ENCODE measurements at regions not wholly inside any gene's neighbourhood (a gene's known extent, or its start where the extent isn't known, plus 50 kb on each side); places are given as distances from the start of the nearest gene placed in this dataset.
"Not testable (repeated sequence)": the region's sequence is repeated elsewhere in the genome, so short reads cannot be mapped to it uniquely, and the experiment has no call there.

DNA sequence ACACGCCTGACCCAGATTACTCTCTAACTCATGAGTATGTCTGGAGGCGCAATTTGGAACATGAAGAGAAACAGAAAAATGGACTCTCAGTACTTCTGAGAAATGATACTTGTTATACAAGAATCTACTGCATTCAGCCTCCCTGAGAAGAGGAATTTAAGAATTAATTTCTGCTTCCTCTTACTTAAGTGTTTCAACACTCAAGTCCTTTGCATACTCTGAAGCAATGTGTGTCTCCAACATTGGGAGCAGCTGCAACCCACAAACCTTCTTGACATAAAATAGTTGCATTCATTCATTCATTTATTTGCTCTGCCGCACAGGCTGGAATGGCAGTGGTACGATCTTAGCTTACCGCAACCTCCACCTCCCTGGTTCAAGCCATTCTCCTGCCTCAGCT, 199.8 kb downstream of the NPIPA7 start:
- TF ChIP-seq Cebpa-rat (IDR thresholded peaks at IDR 0.05), result no peak
- no peaks in the 10 kb centered on the region for H4K20me1 ChIP-seq
- H3K4me2 ChIP-seq, result no peak overlapping the region
- H3K4me3 ChIP-seq, result no peak overlapping the region
- H3K27ac ChIP-seq, result no peak overlapping the region
- H3K27me3 ChIP-seq, result no peaks in the 10 kb centered on the region
- H3K36me3 ChIP-seq, result no peaks in the 10 kb centered on the region
- H3K9ac ChIP-seq, result no peak overlapping the region
- H3K4me1 ChIP-seq, result no peaks in the 10 kb centered on the region
- H3K9me3 ChIP-seq, result no peaks in the 10 kb centered on the region

DNA sequence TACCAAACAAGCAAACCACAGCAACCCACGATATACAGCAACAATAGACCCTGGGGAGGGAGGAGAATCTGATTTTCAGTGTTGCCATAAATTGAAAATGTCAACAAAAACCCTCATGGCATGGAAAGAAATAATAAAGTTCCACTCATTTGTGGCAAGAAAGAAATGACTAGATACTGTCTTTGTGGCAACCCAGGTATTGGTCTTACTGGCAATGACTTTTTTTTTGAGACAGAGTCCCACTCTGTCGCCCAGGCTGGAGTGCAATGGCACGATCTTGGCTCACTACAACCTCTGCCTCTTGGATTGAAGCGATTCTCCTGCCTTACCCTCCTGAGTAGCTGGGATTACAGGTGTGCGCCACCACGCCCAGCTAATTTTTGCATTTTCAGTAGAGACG, 204.0 kb downstream of the NPIPA7 start:
- H3K27me3 ChIP-seq, result not testable (repeated sequence)

GRCh38 chr16:16586073-16586651, 207.2 kb downstream of the NPIPA7 start:
- H4K20me1 ChIP-seq, H3K4me3 ChIP-seq, H3K36me3 ChIP-seq, H3K4me2 ChIP-seq, H3K27ac ChIP-seq, H3K4me1 ChIP-seq, H3K9ac ChIP-seq, H3K27me3 ChIP-seq, H3K9me3 ChIP-seq: not testable (repeated sequence)

More for the DNA sequence above, 204.0 kb downstream of the NPIPA7 start:
- H3K4me2 ChIP-seq, H4K20me1 ChIP-seq, H3K9me3 ChIP-seq, H3K9ac ChIP-seq, H3K36me3 ChIP-seq, H3K4me3 ChIP-seq, H3K27ac ChIP-seq, H3K4me1 ChIP-seq: not testable (repeated sequence)

- not testable (repeated sequence) for H3K4me2 ChIP-seq, H3K4me1 ChIP-seq, H3K27ac ChIP-seq, H3K36me3 ChIP-seq, H3K4me3 ChIP-seq, H3K9ac ChIP-seq, H3K9me3 ChIP-seq, H4K20me1 ChIP-seq, H3K27me3 ChIP-seq
Measured at GRCh38 chr16:16586969-16587368, 208.0 kb downstream of the NPIPA7 start.

DNA sequence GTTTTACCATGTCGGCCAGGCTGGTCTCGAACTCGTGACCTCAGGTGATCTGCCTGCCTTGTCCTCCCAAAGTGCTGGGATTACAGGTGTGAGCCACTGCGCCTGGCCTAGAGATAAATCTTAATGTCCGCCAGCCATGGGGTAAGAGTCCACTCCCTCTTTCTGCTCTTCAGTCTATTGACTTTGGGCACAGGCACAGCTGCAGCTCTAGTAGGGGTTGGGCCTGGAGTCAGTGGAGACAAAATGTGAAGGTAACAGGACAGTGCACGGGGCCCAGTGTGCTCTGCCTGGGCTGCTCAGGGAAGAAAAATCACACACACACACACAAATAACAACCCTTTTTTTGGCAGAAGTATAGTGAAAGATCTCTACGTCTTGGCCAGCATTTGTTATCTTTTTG, 209.5 kb downstream of the NPIPA7 start:
- not testable (repeated sequence) for H3K4me3 ChIP-seq, H3K4me1 ChIP-seq, H3K4me2 ChIP-seq, H3K27me3 ChIP-seq, H3K9ac ChIP-seq, H4K20me1 ChIP-seq, H3K27ac ChIP-seq, H3K9me3 ChIP-seq, H3K36me3 ChIP-seq

- not testable (repeated sequence) for H4K20me1 ChIP-seq, H3K9ac ChIP-seq, H3K4me1 ChIP-seq, H3K4me3 ChIP-seq, H3K27me3 ChIP-seq, H3K36me3 ChIP-seq, H3K27ac ChIP-seq, H3K4me2 ChIP-seq, H3K9me3 ChIP-seq
Measured at GRCh38 chr16:16590654-16591318, 211.8 kb downstream of the NPIPA7 start.

- not testable (repeated sequence) for H3K36me3 ChIP-seq, H4K20me1 ChIP-seq, H3K4me2 ChIP-seq, H3K4me1 ChIP-seq, H3K9ac ChIP-seq, H3K27me3 ChIP-seq, H3K9me3 ChIP-seq, H3K4me3 ChIP-seq, H3K27ac ChIP-seq
Measured at GRCh38 chr16:16593156-16593863, 214.4 kb downstream of the NPIPA7 start.

DNA sequence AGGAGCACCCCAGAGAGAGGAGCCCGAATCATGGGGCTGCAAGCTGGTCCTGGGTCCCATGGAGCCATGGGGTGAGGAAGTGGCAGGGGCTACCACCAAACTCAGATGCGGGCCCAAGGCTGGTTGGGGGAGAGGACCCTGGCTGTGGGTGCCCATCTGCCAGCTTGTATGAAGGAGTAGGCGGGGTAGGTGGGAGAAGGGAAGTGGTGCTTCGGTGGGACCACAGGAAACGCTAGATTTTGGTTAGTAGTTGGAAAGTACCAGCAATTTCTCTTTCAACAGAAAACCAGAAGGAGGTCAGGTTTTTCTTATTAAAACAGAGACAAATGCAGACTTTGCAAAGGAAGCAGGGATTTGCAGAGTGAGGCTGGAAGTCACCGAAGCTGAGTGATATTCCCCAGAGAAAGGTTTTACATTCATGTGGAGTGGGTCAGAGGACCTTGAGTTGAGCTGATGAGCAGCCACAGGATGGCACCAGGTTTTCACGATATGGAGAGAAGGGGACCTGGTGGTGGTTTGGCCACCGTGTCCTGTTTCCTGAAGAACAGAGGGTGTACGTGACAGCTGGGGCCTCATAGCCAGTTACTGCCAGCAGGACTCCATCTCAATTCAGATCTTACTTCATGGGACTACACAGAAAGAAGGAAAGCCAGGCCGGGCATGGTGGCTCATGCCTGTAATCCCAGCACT, 216.2 kb downstream of the NPIPA7 start:
- H4K20me1 ChIP-seq, H3K9ac ChIP-seq, H3K27me3 ChIP-seq, H3K4me3 ChIP-seq, H3K4me2 ChIP-seq, H3K36me3 ChIP-seq, H3K4me1 ChIP-seq, H3K9me3 ChIP-seq, H3K27ac ChIP-seq: not testable (repeated sequence)

GRCh38 chr16:16601239-16601638, 222.3 kb downstream of the NPIPA7 start:
- H3K27ac ChIP-seq, H3K4me3 ChIP-seq, H4K20me1 ChIP-seq, H3K4me1 ChIP-seq, H3K4me2 ChIP-seq, H3K36me3 ChIP-seq, H3K9ac ChIP-seq, H3K27me3 ChIP-seq, H3K9me3 ChIP-seq: not testable (repeated sequence)

GRCh38 chr16:16607401-16608082, 228.6 kb downstream of the NPIPA7 start:
- not testable (repeated sequence) for H3K36me3 ChIP-seq, H3K4me3 ChIP-seq, H3K27me3 ChIP-seq, H3K9me3 ChIP-seq, H3K4me2 ChIP-seq, H3K4me1 ChIP-seq, H3K27ac ChIP-seq, H4K20me1 ChIP-seq, H3K9ac ChIP-seq

DNA sequence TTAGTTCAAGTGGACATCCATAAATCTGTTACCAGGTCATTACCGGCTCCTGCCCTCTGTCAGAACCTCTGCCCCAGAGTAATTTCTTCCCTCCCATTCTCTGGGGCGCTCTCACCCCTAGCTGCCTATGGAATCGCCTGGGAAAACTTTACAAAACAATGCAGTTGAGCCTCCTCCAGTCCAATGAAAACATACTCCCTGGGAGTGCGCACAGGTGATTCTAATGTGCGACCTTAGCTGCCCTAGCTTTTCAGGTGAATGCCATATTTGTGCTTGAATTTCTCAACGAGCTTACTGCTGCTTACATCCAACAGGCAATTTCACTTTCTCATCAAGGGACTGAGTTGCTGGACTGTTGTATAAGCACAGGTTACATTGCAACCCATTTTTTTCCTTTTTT, 230.7 kb downstream of the NPIPA7 start:
- H3K4me1 ChIP-seq, H3K27ac ChIP-seq, H3K4me3 ChIP-seq, H3K36me3 ChIP-seq, H3K9me3 ChIP-seq, H3K9ac ChIP-seq, H3K27me3 ChIP-seq, H4K20me1 ChIP-seq, H3K4me2 ChIP-seq: not testable (repeated sequence)

DNA sequence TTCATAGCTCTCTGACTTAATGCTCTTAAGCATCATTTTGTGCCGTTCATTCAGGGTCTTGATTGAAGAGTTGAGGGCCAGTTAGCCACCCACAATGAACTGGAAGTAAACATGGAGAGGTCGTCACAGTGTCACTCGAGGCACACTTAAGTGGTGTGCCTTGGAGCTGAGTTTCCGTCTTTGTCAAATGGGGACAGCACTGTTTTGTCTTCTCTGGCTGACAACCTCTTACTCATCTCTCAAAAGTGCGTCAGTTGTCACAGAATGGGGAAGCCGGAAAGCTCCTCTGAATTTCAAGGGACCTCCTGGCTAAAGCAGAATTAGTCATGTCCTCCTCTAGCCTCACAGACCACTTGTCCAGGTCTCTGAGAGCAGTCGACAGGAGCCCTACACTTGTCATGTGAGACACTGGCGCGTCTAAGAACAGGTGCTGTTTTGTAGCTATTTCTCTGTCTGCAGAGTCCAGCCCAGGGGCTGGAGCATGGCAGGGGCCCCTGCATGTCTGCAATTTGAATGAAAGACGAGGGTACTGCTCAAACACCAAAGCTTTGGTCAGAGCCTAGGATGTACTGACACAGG, 231.5 kb downstream of the NPIPA7 start:
- not testable (repeated sequence) for H3K9ac ChIP-seq, H3K27ac ChIP-seq, H3K4me1 ChIP-seq, H3K4me2 ChIP-seq, H3K4me3 ChIP-seq, H3K36me3 ChIP-seq, H4K20me1 ChIP-seq, H3K9me3 ChIP-seq, H3K27me3 ChIP-seq

GRCh38 chr16:16613212-16613611, 234.3 kb downstream of the NPIPA7 start:
- H3K36me3 ChIP-seq, H3K27ac ChIP-seq, H3K4me2 ChIP-seq, H3K27me3 ChIP-seq, H3K9me3 ChIP-seq, H3K9ac ChIP-seq, H3K4me3 ChIP-seq, H3K4me1 ChIP-seq, H4K20me1 ChIP-seq: not testable (repeated sequence)

DNA sequence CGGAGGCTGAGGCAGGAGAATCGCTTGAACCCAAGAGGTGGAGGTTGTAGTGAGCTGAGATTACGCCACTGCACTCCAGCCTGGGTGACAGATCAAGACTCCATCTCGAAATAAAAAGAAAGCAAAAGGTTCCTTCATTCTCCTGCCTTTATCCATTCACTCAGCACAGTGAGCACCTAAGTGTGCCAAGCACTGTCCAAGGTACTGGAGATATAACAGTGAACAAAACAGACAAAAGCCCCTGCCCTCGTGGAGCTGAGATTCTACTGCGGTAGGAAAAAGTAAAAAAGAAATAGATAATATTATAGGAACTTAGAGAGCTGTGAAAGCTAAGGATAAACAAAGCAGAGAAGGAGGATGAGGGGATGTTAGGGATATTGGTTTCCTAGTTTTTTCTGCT, 235.5 kb downstream of the NPIPA7 start:
- H3K9me3 ChIP-seq, H3K27me3 ChIP-seq, H3K36me3 ChIP-seq, H3K4me2 ChIP-seq, H3K4me1 ChIP-seq, H3K4me3 ChIP-seq, H3K27ac ChIP-seq, H4K20me1 ChIP-seq, H3K9ac ChIP-seq: not testable (repeated sequence)
